HG03520 (cell line): ENCODE measurements at regions not wholly inside any gene's neighbourhood (a gene's known extent, or its start where the extent isn't known, plus 50 kb on each side); places are given as distances from the start of the nearest gene placed in this dataset.

Experiments used
- ATAC-seq: cut with Tn5 transposase; IDR thresholded peaks from one replicate; pipeline ENCODE4 v1.9.1; 2021; ENCODE audit warnings: mild to moderate bottlenecking, moderate library complexity; ENCODE audit not compliant: unreplicated experiment

DNA sequence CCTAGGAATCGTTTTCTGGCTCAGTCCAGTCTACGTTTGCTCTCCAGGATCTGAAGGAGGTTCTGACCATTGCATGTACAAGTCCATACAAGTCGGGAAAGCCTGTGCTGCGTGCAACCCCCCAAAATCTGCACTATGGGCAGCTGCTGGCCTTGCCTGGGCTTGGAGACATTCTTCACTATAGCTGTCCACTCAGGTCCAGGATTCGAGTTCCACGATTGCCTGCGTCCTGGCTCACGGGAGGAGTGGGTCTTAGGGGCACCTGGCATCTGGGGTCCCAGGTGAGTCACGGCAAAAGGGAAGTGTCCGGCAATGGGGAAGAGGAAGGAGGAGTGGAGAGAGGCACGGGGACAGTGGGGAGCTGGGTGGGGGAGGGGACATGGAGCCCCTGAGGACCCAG is 563.0 kb downstream of the BRD1 start:
- no peak for ATAC-seq

DNA sequence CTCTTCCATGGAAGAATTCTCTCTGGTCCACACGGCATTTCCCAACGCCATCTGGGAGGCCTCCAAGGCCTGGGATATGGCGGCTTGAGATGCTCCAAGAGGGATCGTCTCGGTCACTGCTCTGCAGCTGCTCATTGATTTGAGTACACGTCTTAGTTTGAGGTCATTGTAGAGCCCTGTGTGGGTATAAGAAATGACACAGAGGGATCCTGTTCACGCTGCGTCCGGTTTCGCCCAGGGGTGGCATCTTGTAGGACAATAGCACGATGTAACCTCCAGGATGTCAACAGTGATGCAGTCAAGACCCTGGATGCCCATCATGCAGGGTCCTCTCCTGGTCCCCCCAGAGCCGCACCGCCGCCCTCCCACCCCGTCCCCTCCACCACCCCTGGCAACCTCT is 564.6 kb downstream of the BRD1 start:
- no peak for ATAC-seq

DNA sequence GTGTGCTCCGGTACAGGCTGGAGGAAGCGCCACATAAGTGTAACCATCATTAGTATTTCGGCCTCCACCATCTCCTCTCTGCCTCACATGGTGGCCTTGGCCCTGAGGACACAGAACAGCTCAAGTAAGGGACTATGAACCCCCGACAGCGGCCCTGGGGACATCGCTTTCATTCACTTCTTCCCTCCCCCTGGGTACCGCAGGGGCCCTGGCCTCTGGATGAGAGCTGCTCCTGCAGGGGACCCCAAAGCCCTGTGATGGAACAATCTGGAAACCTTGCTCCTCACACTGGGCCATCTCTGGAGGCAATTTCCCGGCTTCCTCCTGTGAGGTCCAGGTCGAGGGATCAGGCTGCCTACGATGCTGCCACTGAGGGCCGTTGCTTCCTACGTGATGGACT is 565.5 kb downstream of the BRD1 start:
- no peak for ATAC-seq

DNA sequence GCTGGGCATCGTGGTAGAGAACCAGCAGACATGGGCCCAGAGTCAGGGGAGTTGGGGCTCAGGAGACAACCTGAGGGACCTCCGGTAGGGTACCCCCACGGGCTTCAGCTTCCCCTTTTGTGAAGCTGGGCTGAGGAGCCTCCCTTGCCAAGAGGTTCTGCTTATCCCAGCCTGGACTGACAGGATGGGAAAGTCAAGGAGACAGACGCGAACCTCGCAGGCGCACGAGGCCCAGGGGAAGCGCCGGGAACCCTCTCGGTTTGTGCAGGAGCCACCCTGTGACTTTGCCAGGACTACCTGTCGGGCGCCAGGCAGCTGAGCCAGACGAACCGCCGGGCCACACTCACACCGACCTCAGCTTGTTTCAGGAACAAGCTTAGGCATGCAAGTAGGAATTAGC is 566.1 kb downstream of the BRD1 start:
- ATAC-seq, result no peak

DNA sequence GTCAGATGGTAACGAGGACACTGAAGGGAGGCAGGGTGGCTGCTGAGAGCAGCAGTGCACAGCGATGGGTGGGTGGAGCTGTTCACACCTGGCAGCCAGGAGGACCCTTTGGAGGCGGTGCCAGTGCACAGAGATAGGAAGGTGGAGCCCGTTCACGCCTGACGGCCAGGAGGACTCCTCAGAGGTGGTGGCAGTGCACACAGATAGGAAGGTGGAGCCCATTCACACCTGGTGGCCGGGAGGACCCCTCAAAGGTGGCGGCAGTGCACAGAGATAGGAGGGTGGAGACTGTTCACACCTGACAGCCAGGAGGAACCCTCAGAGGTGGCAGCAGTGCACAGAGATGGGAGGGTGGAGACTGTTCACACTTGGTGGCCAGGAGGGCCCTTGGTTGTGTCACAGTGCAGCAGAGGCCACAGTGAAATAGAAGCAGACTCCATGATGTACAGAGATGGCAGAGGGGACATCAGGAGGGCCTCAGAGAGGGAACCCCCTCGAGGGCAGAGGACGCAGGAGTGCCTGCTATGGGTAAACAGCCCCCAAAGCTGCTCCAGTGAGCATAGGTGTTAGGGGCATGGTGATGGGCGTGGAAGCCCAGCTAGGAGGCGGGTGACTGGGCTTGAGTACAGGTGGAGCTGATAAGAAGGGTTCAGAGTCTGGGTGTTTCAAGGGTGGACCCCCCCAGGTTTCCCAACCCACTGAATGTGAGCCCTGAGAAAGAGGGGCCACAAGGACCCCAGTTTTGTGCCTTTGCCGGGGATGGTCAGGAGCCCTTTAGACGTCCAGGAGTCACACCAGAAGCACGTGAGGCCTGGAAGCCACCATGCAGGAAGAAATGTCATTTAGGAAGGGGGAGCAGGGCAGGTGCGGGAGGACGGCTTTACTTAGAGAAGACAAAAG is 566.7 kb downstream of the BRD1 start:
- ATAC-seq, result no peak

DNA sequence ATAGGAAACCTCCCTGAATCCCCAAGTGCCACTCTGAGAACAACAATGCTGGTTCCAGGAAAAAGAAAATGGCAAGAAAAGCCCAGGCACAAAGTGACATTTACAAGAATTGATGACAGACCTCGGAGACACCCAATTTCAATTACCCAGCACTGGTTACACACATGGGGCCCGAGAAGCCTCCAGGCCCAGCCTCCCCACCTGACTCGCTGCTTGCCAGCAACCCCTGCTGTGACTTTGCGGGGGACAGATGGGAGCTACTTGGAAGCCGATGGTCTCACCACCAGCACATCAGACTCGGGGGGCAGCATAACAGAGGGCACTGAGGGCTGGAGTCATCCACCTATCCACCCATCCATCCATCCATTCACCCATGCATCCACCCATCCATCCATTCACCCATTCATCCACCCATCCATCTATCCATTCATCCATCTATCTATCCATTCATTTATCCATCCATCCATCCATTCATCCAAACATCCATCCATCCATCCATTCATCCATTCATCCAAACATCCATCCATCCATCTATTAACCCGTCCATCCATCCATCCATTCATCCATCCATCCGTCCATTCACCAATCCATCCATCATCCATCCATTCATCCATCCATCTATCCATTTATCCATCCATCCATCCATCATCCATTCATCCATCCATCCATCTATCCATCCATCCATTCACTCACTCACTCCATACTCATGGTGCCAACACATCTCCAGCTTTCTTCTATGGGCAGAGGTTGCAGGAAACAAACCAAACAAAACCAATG is 567.6 kb downstream of the BRD1 start:
- ATAC-seq, result no peak

DNA sequence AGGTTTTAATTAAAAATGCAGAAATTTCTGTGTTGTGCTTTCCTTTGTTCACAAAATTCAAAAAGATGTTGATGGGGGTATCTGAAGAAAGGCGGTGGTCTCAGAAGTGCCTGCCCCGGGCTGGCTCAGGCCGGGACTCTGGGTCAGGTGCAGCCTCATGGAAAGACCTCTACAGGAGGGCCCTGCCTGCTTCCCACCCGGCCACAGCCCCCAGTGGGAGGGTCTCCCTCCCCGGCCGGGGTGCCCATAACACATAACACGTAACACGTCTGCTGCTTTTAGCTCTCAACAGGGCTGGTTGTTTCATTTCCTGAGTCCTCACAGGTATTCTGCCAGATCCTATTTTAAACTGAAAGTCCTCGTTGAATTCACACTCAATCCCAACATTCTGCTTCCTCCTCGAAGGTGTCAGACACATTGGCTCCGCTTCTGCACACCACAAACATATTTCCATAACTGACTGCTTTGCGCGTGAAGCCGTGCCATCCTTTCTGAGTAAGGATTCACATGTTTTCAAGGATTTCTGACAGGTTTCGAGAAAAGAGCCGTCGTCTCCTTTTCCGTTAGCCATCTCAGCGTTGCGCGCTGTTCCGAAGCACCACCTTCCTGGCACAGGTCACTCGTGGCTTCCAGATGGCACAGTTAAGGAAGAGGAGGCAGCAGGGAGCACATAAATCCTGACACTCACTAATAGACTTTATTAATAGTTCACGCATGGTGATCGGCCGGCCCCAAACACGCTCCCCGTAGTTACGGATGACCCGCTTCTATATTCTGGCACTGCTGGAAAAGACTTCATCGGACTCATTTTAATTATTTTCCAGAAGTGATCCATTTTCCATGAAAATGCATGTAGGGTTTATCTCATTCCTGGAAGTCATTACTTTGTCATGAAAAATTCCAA is 569.3 kb downstream of the BRD1 start:
- no peak for ATAC-seq

DNA sequence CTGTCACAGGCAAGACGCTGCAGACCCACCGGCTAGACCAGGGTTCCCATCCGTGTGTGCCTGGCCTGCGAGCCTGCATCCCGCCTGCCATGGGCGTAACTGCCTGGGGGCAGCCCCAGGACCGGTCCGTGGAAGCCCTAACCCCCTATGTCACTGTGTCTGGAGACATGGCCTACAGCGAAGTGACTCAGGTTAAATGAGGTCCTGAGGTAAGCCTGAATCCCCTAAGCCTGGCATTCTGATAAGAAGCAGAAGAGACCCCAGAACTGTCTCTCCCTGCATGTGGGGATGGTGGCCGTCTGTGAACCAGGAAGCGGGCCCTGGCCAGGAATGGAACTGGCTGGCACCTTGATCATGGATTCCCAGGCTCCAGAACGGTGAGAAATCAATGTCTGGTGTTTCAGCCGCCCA is 570.1 kb downstream of the BRD1 start:
- no peak for ATAC-seq

DNA sequence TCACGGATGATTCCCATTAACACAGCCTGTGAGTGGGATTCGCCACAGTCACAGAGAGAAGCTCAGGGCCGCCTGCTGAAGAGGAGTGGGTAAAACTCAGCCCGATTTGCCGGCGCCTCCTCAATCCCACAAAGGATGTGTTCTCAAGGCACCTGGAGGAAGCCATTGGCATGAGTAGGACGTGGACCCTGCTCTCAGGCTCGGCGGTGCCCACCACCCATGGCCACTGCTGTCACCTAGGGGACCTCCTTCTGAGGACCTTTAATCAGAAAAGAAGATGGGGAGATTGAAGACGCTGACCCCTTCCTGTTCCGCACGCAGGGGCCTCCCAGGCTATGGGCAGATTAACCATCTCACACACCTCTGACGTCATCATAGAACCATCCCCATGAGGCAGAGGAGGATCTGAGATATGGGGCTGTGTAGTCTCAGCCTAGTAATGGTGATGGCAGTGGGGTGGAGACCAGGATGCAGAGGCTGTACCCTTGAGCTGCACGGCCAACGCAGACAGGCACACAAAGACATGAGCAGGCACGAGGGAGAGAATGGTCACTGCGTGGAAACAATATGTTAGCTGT is 571.8 kb downstream of the BRD1 start:
- ATAC-seq, result no peak

DNA sequence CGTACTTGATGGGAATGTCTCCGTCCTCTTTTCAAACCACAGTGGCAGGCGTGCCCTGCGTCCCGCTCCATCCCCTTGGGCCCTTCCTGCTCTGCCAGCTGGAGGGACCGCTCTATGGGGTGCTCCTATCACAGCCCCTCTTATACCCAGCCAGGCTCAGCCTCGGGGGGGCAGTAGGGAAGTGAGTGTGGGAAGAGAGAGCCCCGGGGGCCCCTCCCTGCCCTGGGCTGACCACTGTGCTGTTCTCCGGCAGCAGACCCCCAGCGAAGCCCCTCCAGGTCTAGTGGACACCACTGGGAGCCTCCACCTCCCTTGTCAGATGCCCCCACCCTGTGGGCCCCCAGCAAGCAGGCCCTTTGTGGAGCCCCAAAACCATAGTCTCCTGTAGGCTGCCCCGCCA is 572.5 kb downstream of the BRD1 start:
- ATAC-seq, result no peak

DNA sequence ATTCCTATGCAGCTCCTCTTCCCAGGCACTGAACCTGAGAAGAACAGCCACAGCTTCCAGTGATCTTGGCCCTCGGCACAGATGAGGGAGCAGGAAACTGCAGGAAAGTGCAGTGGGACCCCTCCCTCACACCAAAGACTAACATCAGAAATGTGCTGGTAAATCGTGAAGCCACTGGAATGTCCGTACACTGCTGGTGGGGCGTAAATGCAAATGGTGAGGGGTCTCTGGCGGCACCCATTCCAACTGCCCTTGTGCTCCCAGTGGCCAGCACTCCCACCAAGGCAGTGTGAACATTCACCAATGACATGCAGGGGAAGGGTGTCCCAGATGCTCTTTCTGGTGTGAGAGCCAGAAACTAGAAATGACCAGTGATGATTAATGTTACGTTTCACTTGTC is 574.0 kb downstream of the BRD1 start:
- ATAC-seq, result no peak

DNA sequence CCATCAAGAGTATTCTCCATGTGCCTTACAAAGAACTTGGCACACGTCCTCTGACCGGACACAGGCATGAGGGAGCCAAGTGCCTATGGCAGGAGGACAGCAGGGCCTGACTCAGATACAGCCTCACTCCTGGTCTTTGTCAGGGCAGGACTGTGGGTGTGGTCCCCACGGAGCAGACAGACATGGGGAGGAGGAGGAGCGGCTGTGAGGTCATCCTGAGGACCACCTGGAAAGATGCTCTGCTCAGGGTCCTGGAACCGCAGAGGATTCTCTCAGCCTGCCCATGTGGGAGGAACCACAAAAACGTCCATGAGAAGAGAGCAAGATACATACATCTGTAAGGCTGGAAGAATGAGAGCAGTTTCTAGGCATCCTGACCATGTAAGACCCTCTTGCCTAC is 576.3 kb downstream of the BRD1 start:
- no peak for ATAC-seq

DNA sequence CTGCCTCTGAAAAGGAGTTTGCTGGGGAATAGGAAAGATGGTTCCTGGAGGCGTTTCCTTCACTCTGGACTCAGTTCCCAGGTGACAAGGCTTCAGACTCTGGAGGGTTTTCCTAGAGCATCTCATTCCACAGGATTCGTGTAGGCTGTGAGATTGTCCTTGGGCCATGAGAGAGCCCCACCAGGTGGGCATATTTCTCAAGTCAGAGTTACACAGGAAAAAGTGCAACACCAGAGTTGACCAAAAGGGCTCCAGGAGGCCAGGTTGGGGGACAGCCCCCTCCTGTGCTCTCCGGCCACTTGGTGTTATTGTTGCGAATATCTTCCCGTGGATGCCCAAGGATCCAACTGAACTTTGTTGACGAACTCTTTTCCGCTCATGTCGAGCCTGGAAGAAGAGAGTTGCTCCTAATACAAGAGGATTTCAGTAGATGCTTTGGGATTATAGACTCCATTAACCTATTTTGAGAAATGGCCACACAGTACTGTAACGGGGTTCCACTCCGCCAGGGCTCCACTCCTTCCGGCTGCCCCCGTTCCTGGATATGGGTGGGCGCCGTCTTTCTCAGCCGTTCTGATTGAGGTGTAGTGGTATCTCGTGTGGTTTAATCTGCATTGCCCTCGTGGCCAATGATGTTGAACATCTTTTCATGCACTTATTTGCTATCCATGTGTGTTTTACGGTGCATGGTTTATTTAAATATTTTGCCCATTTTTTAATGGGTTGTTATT is 580.3 kb downstream of the BRD1 start:
- ATAC-seq, result no peak

DNA sequence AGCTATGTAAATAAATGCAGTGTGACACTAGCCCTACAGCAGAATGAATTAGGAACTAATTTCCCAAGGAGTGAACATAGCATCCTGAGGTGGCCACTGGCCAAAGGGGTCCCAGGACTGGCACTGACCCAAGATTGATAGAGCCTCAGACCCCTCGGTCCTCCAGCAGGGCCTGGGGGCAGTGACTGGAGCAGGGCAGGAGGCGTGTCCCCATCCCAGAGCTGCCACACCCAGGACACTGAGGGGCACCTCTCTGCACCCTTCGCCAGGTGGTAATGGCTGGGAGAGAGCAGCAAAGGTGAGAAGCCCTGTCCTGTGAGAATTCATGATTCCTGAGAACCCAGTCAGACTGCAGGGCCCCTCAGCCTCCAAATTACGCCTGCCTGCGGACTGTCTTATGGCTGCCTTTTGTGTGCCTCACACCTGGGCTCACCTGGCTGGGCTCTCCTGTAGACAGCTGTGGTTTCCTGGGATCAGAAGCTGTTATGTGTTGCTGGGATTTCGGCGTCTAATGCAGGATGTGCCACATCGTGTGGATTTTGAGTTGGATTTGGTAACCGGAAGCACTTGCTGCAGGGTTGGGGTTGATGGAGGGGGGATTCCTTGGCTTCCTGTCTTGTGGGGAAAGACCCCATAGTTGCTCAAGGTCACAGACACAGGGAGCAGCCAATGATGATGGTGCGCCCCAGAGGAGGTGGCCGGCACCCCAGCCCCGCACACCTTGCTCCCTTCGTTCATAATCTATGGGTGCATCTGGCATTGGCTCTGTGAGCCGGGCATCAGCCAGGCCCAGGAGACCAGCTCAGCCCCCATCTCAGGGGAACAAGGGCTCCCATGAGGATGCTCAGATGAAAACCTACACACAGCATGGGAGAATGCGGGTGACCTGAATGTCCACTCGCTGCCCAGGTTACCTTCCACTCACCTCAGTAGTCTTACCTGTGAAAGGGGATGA is 582.9 kb downstream of the BRD1 start:
- no peak for ATAC-seq

DNA sequence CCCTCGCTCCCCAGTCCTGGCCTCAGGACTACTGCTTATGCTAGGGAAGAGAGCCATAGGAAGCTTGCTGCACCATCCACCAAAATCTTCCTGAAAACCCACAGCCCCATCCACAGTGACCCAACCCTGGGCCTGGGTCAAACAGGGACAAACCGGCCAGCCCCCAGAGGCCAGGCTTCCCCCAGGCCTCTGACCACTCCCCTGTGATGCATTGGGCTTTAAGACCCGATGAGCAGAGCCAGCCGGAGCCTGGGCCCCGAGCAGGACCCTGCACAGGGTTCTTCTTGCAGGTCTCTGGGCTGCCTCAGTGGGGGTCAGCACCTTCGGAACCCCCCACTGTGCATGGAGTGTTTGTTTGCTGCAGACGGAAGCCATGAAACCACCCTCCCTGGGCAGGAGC is 583.7 kb downstream of the BRD1 start:
- ATAC-seq, result no peak

DNA sequence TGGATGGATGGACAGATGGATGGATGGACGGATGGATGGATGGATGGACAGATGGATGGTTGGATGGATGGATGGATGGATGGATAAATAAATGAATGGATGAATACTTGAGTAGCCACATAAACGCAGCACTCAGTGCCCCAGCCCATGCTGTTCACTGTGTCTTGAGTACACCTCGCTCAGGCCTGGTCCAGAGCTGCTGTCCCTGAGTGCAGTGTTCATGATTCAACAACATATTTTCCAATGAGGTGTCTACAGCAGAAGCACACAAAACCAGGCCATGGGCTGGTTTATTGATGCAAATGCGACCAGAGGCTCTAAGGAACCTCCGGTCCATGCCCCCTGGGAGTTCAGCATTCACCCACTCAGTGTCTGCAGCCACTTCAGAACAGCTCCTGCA is 584.3 kb downstream of the BRD1 start:
- ATAC-seq, result no peak

DNA sequence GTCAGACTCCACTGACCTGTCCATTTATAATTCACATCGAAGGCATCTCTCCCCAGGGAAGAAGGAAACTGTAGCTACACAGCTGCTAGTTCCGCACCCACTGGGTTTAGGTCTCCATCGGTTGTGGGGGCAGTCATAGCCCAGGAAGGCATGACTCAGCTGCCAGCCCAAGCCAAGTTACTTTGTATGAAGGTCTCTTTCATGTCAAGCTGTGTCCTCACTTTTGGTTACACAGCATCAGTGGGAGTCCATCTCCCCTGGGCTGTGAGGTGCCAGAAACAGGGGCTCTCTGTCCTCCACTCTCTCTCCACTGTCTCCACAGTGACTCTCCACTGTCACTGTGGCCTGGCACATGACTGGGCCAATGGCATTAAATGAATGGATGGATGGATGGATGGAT is 585.2 kb downstream of the BRD1 start:
- no peak for ATAC-seq

DNA sequence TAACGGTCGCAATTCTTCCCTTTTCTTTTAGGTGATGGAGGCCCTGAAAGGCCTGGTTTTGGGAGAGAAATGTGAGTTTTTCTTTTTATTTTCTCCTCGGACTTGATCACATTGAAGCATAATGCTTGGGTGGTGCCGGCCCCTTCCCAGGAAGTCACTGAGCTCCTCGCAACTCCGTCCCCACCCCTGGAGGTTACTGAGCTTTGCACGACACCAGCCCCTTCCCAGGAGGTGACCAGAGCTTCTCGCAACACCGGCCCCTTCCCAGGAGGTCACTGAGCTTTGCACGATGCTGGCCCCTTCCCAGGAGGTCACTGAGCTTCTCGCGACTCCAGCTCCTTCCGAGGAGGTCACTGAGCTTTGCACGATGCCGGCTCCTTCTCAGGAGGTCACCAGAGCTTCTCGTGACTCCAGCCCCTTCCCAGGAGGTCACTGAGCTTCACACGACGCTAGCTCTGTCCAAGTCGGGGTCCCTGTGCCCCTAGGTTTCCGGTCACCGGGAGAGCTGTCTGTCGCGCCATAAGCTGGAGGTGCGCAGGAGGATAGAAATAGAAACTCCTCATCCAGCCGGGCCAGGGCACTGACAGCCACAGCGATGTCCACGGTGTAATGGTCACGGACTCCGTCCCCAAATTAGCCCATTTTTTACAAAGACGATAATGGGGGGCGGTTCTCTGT is 586.4 kb downstream of the BRD1 start:
- no peak for ATAC-seq

DNA sequence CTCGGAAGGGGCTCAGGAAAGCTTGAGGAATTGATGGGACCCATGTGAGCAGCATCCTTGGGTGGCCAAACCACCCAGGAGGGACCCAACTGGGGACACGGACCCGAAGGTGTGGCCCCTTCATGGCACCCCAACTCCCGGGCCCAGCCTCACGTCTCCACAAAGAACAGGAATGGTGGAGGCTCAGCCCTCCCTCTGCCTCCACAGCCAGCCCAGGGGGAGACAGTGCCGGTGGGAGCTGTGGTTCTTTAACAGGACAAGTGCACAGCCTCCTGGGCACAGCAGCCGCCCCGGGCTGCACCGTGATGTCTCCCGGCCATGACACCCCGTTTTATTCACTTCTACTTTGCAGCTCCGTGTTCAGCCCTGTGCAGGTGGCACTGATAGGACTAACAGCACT is 587.2 kb downstream of the BRD1 start:
- ATAC-seq, result no peak
